ENCODE measurements at regions not wholly inside any gene's neighbourhood (a gene's known extent, or its start where the extent isn't known, plus 50 kb on each side); places are given as distances from the start of the nearest gene placed in this dataset.
A peak's percentile ranks its signal among the peaks of the same experiment; 100 is the strongest.

DNA sequence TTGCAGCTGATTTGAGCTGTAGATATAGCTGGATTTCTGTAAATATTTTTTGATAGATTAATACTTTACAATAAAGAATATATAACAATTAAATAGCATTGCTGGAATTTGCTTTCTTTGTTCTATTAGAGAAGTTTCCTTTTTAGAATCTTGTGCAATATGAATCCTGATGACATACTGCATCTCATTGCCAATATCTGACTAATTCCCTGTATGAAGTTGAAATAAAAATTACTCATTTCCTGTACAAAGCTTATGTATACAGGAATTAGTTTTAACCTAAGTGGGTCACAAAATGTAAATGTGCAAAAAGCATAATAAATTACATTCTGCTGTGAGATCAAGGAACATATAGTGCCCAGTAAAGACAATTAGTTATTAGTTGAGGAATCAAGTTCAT lies 72.8 kb upstream of the TMEFF2 start:
- peak; percentile 86 for DNase-seq

GRCh38 chr2:192265751-192266150 lies 71.0 kb upstream of the TMEFF2 start:
- DNase-seq = peak; percentile 54

DNA sequence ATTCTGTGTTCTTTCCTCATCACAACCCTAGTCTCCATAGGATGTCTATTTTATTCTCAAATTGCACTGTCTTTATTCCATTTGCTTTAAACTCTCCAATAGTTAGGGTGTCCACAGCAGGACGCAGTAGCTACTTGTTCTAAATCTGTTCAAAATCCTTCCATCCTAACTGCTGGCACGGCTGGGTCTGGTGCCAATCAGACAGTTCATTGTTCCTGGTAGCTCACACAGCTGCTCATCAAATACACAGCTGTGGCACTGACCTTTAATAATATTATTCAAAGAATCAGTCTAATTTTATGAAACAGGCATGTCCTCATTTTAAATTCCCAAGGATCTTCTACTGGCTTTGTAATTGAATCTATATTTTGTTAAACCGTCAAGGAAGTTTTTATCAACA lies 59.7 kb upstream of the TMEFF2 start:
- no peak for DNase-seq

- DNase-seq = no peak
These were observed 59.0 kb upstream of the TMEFF2 start for GRCh38 chr2:192253692-192254091.

DNA sequence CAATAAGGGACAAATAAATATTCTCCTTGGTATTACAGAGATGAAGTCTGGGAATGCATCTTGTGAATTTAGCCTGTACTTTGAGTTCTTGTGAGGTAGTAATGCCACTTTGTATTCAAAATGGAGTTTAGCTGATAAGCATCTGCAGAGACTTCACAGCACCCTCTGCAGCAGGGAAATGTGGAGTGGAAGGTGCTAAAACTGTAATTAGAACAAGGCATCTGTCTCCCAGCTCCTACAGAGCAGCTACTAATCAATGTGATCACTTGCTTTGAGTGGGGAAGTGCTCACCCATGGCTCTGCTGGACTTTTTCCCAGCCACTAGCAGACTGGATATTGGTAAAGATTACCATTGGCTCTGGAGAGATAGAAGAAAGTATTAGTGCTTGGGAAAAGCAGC lies 56.2 kb upstream of the TMEFF2 start:
- no peak for DNase-seq

DNA sequence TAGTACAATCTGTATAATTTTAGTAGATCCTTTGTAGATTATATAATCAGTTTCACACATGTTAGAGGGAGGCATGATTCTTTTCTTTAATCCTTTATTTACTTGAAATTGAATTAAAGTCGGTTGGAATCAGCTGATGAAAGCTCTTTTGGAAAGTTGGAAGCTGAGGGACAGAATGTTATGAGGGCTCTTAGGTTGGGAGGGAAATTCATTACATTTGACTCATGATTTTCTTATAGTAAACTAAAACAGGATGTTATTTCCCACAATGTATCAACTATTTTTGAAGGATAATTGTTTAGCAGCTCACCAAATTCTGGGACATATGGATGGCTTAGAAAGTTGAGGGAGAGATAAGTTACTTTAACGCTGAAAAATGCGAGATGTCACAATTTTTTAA lies 52.7 kb upstream of the TMEFF2 start:
- DNase-seq = peak; percentile 17

GRCh38 chr2:192246297-192246696 lies 51.6 kb upstream of the TMEFF2 start:
- DNase-seq = no peak

DNA sequence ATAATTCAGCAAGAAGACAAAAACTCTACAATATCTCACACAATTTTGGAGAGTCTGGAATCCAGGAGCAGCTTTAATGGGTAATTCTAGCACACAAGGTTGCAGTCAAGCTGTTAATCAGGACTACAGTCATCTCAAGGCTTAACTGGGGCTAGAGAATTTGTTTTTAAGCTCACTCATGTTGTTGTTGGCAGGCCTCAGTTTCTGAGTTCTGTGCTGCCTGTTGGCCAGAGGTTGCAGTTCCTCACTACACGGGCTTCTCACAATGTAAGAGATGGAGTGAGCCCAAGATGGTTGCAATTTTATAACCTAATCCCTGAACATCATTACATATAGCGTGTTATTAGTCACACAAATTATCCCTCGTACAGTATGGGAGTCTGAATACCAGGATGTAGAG lies 50.6 kb upstream of the TMEFF2 start:
- DNase-seq = no peak
